Choroid plexus epithelial cell (primary cell): ENCODE measurements at regions not wholly inside any gene's neighbourhood (a gene's known extent, or its start where the extent isn't known, plus 50 kb on each side); places are given as distances from the start of the nearest gene placed in this dataset.
"Not testable (repeated sequence)": the region's sequence is repeated elsewhere in the genome, so short reads cannot be mapped to it uniquely, and the experiment has no call there.

ENCODE experiments used
- DNase-seq: peaks from one replicate; pipeline ENCODE4 v3.0.0-alpha.2; 2010; ENCODE audit warnings: low read depth
- H3K4me3 ChIP-seq: 2 replicates; pipeline ENCODE4 v1.5.1; 2011; ENCODE audit warnings: low read depth, mild to moderate bottlenecking, control low read depth, low read length, moderate library complexity
- CTCF ChIP-seq: conservative IDR thresholded peaks from 2 replicates; pipeline ENCODE4 v1.5.1; 2011; ENCODE audit warnings: low read depth, mild to moderate bottlenecking, control low read depth, inconsistent platforms, low read length, moderate library complexity

GRCh38 chr1:176341656-176342055 is 121.3 kb upstream of the PAPPA2 start:
- TF ChIP-seq CTCF, result no peak
- no peak for DNase-seq
- H3K4me3 ChIP-seq, result no peak overlapping the region

GRCh38 chr1:176338877-176339276 is 124.1 kb upstream of the PAPPA2 start:
- no peak overlapping the region for H3K4me3 ChIP-seq
- DNase-seq, result no peak
- no peak for TF ChIP-seq CTCF

DNA sequence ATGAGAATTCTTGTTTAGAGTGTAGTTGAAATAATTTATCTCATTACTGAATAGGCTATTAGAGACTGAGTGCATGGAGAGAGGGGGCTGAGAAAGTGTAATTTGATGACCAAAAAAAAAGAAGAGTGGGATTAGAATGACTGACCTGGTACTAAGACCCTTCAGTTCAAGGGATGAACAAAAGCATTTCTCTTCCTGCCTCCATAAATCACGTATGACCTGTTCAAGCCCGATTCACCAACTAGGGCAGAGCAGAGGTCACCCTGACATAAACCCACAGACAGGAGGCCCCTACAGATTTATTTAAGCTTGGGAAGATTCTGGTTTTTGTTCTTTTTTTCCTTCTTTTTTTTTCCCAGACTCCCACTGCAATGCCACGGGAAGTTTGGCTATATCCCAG is 123.7 kb upstream of the COP1 start:
- no peak for DNase-seq
- no peak overlapping the region for H3K4me3 ChIP-seq
- TF ChIP-seq CTCF, result no peak

DNA sequence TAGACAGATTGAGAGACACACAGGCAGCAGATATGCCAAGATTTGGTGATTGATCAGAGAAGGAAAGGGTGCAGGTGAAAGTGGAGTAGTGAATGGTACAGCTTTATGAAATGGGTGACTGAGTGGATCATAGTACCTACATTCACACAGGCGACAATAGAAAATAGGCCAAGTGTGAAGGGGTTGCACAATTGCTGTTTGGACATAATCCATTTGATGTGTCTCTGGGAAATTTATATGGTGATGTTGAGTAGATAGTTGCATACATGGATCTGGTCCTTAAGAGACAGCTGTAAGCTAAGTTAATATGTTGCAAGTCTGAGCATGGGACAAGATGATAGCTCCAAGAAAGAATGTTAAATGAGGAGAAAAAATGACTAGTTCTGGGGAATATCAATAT is 118.6 kb upstream of the COP1 start:
- no peak overlapping the region for H3K4me3 ChIP-seq
- DNase-seq, result no peak
- TF ChIP-seq CTCF, result no peak

DNA sequence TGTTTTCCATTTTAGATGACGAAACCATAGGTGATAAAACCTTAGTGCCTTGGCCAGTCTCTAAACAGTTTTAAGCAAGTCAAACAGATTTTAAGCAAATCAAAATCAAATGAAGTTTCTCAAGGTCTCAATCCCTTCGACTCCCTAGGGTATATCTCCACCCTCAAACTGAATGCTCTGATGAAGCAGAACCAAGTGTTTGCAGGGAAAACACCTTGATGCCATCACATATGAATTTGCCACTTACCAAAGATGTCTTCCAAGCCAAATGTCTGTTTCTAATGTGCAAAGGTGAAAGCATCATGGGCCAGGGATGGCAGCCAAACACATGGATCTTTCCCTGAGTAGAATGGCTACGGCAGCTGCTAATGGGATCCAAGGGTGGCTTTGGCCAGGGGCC is 116.4 kb upstream of the COP1 start:
- TF ChIP-seq CTCF, result no peak
- no peak for DNase-seq
- no peak overlapping the region for H3K4me3 ChIP-seq

DNA sequence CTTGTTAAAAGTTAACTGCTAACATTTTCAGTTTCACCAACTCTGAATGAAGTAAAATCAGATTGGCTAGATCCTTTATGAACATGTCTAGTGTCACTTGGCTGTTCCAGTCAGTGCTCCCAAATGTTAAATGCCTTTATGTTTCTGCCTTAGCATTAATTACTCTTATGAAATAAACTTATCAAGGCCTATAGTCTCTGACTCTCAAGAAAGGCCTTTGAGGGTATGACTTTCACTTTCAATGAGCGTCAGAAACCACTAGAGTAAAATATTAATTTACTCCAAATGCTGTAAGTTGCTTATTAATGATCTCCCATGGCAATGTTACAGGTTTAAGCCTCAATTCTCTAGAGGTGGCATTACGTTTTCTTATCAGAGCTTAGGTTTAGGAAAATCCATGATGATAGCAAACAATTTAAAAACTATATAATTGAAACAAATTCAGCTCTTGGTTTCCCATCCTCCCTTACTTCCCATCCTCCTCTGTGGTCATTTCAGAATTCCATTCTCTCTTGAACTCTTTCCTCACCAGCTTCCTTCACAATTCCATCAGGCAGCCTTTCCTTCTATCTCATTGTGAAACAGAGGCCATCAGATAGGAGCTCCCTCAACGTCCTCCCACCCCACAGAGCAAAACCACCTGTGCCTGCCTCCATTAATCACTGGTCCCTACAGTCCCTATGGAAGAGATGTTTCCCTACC is 108.6 kb upstream of the COP1 start:
- no peak overlapping the region for H3K4me3 ChIP-seq
- no peak for TF ChIP-seq CTCF
- DNase-seq, result no peak

DNA sequence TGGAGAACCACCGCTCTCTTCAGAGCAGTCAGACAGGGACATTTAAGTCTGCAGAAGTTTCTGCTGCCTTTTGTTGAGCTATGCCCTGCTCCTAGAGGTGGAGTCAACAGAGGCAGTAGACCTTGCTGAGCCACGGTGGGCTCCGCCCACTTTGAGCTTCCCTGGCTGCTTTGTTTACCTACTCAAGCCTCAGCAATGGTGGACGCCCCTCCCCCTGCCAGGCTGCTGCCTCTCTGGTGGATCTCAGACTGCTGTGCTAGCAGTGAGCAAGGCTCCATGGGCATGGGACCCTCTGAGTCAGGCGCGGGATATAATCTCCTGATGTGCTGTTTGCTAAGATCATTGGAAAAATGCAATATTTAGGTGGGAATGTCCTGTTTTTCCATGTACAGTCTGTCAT is 89.5 kb upstream of the COP1 start:
- H3K4me3 ChIP-seq, DNase-seq: not testable (repeated sequence)
